ENCODE measurements at regions not wholly inside any gene's neighbourhood (a gene's known extent, or its start where the extent isn't known, plus 50 kb on each side); places are given as distances from the start of the nearest gene placed in this dataset.
"Not testable (repeated sequence)": the region's sequence is repeated elsewhere in the genome, so short reads cannot be mapped to it uniquely, and the experiment has no call there.

DNA sequence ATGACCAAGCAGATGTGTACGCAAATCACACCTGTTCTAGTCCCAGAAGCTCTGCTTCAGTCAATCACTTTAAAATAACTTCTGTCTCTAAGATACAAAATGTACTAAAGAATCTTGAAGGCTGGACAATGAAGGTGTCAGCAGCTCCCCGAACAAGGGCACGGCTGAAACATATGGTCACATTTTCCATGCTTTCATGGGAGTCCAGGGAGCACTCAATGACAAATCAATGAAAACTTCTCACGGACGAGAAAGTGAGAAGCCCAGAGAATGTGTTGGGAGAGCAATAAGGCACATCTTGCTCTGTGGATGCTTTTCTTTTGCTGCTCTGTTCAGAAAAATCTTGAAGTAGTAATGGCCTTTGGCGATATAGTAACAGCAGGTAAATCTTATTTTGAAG lies 1548.7 kb downstream of the KHDRBS2 start:
- not testable (repeated sequence) for H3K4me3 Mint-ChIP-seq (ENCODE audit: low read depth, unreplicated experiment)

DNA sequence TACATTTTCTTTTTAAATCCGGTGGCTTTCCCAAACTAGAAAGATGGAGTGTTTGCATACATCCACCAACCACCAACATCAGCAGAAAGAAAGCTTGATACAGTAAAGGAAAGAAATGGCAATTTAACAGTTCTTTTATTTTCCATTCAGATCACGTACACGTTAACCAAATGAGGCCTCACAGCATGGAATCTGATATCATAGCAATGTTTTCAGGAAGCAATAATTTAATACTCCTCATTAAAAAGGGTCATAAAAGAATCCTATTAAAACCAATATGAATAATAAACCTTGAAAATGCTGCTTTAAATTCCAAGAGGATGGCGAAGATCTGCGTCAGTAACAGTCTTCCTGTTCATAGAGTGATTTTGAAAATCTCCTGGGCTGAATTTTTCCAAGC lies 1562.1 kb downstream of the KHDRBS2 start:
- intact Hi-C loops (cut with micrococcal nuclease; ENCODE audit: unreplicated experiment); H3K4me1 Mint-ChIP-seq (ENCODE audit: low read depth, unreplicated experiment); H3K27ac Mint-ChIP-seq (ENCODE audit: unreplicated experiment); BruUV-seq (replicated peaks); H3K36me3 Mint-ChIP-seq (ENCODE audit: insufficient read depth, unreplicated experiment); CTCF ChIA-PET; H3K4me3 Mint-ChIP-seq (ENCODE audit: low read depth, unreplicated experiment); H3K27me3 Mint-ChIP-seq (ENCODE audit: unreplicated experiment); DNase-seq: not testable (repeated sequence)
- peaks cover 10% of the 10 kb centered on the region for H3K9me3 Mint-ChIP-seq (ENCODE audit: low read depth, unreplicated experiment)

More for the DNA sequence above, 1548.7 kb downstream of the KHDRBS2 start:
- intact Hi-C loops (cut with micrococcal nuclease; ENCODE audit: unreplicated experiment); BruUV-seq (replicated peaks); H3K4me1 Mint-ChIP-seq (ENCODE audit: low read depth, unreplicated experiment); H3K27ac Mint-ChIP-seq (ENCODE audit: unreplicated experiment); H3K27me3 Mint-ChIP-seq (ENCODE audit: unreplicated experiment); CTCF ChIA-PET; DNase-seq; H3K9me3 Mint-ChIP-seq (ENCODE audit: low read depth, unreplicated experiment); H3K36me3 Mint-ChIP-seq (ENCODE audit: insufficient read depth, unreplicated experiment): not testable (repeated sequence)

DNA sequence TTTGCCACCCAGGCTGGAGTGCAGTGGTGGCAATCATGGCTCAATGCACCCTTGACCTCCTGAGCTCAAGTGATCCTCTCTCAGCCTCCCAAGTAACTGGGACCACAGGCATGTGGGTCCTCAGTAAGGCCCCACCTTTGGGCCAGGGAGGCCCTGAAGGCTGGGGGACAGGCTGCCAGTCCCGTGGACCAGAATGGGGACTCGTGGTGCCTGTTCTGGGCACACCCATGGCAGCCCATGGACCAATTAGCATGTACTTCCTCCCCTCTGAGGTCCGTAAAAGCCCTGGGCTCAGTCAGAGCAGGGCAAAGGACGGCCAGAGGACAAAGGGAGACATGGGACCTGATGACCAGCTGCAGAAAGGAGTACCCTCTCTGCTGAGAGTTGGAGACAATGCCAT lies 1590.8 kb downstream of the KHDRBS2 start:
- DNase-seq = no peak
- Mint-ChIP-seq H3K4me3 (ENCODE audit: low read depth, unreplicated experiment) (no peak overlapping the region), H3K27ac (ENCODE audit: unreplicated experiment) (no peak overlapping the region), H3K9me3 (ENCODE audit: low read depth, unreplicated experiment) (peaks cover 4% of the 10 kb centered on the region), H3K4me1 (ENCODE audit: low read depth, unreplicated experiment) (no peaks in the 10 kb centered on the region), H3K27me3 (ENCODE audit: unreplicated experiment) (no peaks in the 10 kb centered on the region), H3K36me3 (ENCODE audit: insufficient read depth, unreplicated experiment) (no peaks in the 10 kb centered on the region)
- TF ChIP-seq CTCF (IDR thresholded peaks at IDR 0.05; ENCODE audit: unreplicated experiment) = no peak
- BruUV-seq (replicated peaks) = no TSS peak
- CTCF ChIA-PET = no interaction called here
- intact Hi-C loops (cut with micrococcal nuclease; ENCODE audit: unreplicated experiment) = no loop called here

GRCh38 chr6:60687085-60687484 lies 1598.9 kb downstream of the KHDRBS2 start:
- H3K27me3 Mint-ChIP-seq (ENCODE audit: unreplicated experiment) = no peaks in the 10 kb centered on the region
- no TSS peak for BruUV-seq (replicated peaks)
- DNase-seq = no peak
- H3K27ac Mint-ChIP-seq (ENCODE audit: unreplicated experiment) = no peak overlapping the region
- intact Hi-C loops (cut with micrococcal nuclease; ENCODE audit: unreplicated experiment) = no loop called here
- TF ChIP-seq CTCF (IDR thresholded peaks at IDR 0.05; ENCODE audit: unreplicated experiment) = no peak
- H3K4me3 Mint-ChIP-seq (ENCODE audit: low read depth, unreplicated experiment) = no peak overlapping the region
- H3K9me3 Mint-ChIP-seq (ENCODE audit: low read depth, unreplicated experiment) = peaks cover 8% of the 10 kb centered on the region
- no peaks in the 10 kb centered on the region for H3K4me1 Mint-ChIP-seq (ENCODE audit: low read depth, unreplicated experiment)
- no peaks in the 10 kb centered on the region for H3K36me3 Mint-ChIP-seq (ENCODE audit: insufficient read depth, unreplicated experiment)
- CTCF ChIA-PET = no interaction called here

- Mint-ChIP-seq H3K4me1 (ENCODE audit: low read depth, unreplicated experiment) (no peaks in the 10 kb centered on the region), H3K27ac (ENCODE audit: unreplicated experiment) (no peak overlapping the region), H3K4me3 (ENCODE audit: low read depth, unreplicated experiment) (no peak overlapping the region), H3K27me3 (ENCODE audit: unreplicated experiment) (no peaks in the 10 kb centered on the region), H3K9me3 (ENCODE audit: low read depth, unreplicated experiment) (peaks cover 23% of the 10 kb centered on the region), H3K36me3 (ENCODE audit: insufficient read depth, unreplicated experiment) (no peaks in the 10 kb centered on the region)
- no peak for TF ChIP-seq CTCF (IDR thresholded peaks at IDR 0.05; ENCODE audit: unreplicated experiment)
- CTCF ChIA-PET = no interaction called here
- no peak for DNase-seq
- intact Hi-C loops (cut with micrococcal nuclease; ENCODE audit: unreplicated experiment) = no loop called here
- BruUV-seq (replicated peaks) = no TSS peak
Measured at GRCh38 chr6:60681806-60682205, 1604.2 kb downstream of the KHDRBS2 start.
